Cardiac fibroblast (primary cell): ENCODE measurements at regions not wholly inside any gene's neighbourhood (a gene's known extent, or its start where the extent isn't known, plus 50 kb on each side); places are given as distances from the start of the nearest gene placed in this dataset.

Experiments
- DNase-seq, 2 donors: peaks; one replicate each; pipeline versions ENCODE4 v3.0.0 to v3.0.0-alpha.2; 2010; ENCODE audit warnings: low read depth in 2 of 2
- H3K4me3 ChIP-seq, 2 donors: replicated peaks in 1 of 2; 1 replicate in 1 of 2; 2 replicates in 1 of 2; pipeline ENCODE4 v1.5.1; 2011; ENCODE audit warnings: low read depth in 2 of 2, low read length in 2 of 2, mild to moderate bottlenecking in 2 of 2, moderate library complexity in 1 of 2
- TF ChIP-seq, protein P1 (sequence below): IDR thresholded peaks from one replicate; pipeline ENCODE4 v1.5.1; 2011; ENCODE audit warnings: low read depth, mild to moderate bottlenecking, low read length, inconsistent platforms

DNA sequence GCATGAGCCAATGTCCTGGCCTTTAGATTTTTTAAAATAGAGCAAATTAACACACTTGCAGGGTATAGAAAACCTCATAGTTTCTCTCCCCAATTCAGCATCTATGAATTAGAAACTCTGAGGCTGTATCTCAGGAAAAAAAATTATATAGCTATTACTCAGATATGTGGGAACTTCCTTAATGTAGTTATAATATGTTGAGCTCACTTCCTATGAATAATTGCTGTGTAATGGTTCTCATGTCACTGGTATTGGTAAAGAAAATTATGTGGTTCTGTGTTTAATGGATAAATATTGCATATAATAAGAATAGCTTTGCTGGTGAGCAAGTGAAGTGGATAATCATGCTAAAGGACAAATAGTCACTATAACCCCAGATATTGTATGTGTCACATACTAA lies 2019.8 kb downstream of the NCAM2 start:
- no peak for DNase-seq

DNA sequence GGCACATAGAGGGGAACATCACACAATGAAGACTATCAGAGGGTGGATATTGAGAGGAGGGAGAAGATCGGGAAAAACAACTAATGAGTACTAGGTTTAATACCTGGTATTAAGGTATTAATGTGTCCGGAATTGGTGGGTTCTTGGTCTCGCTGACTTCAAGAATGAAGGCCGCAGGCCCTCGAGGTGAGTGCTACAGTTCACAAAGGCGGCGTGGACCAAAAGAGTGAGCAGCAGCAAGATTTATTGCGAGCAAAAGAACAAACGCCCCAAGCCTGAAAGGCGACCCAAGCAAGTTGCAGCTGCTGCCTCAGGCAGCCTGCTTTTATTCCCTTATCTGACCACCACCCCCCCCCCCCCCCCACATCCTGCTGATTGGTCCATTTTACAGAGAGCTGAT lies 2022.8 kb downstream of the NCAM2 start:
- no peak overlapping the region for H3K4me3 ChIP-seq
- TF ChIP-seq, protein P1, sequence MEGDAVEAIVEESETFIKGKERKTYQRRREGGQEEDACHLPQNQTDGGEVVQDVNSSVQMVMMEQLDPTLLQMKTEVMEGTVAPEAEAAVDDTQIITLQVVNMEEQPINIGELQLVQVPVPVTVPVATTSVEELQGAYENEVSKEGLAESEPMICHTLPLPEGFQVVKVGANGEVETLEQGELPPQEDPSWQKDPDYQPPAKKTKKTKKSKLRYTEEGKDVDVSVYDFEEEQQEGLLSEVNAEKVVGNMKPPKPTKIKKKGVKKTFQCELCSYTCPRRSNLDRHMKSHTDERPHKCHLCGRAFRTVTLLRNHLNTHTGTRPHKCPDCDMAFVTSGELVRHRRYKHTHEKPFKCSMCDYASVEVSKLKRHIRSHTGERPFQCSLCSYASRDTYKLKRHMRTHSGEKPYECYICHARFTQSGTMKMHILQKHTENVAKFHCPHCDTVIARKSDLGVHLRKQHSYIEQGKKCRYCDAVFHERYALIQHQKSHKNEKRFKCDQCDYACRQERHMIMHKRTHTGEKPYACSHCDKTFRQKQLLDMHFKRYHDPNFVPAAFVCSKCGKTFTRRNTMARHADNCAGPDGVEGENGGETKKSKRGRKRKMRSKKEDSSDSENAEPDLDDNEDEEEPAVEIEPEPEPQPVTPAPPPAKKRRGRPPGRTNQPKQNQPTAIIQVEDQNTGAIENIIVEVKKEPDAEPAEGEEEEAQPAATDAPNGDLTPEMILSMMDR: no peak
- DNase-seq: no peak

More for the DNA sequence above, 2019.8 kb downstream of the NCAM2 start:
- TF ChIP-seq, protein P1: no peak
- no peak overlapping the region for H3K4me3 ChIP-seq

GRCh38 chr21:23021481-23021880 lies 2023.3 kb downstream of the NCAM2 start:
- no peak overlapping the region for H3K4me3 ChIP-seq
- no peak for DNase-seq
- TF ChIP-seq, protein P1: no peak

- no peak overlapping the region for H3K4me3 ChIP-seq
- TF ChIP-seq, protein P1: no peak
- DNase-seq: no peak
Observed at GRCh38 chr21:23026878-23027277, 2028.7 kb downstream of the NCAM2 start.

GRCh38 chr21:23039846-23040245 lies 2041.6 kb downstream of the NCAM2 start:
- H3K4me3 ChIP-seq: no peak overlapping the region
- no peak for DNase-seq
- TF ChIP-seq, protein P1: no peak

DNA sequence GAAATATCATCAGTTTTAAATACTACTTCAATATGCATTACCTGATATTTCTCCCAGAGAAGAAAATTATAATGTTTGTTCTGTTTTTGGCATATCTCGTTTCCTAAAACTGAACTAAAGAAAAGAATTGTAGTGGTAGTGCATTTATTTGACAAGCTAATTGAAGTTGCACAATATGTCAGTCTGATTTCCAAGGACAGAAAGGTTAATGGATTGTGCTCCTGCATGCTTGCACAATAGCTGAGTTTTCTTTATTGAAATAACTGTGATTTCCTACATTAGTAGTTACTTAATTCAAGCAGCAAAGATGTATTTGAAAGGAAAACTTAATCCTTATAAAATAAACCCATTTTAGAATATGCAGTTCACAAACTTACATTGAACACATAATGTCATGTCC lies 2047.7 kb downstream of the NCAM2 start:
- H3K4me3 ChIP-seq: no peak overlapping the region
- no peak for DNase-seq
- TF ChIP-seq, protein P1: no peak

GRCh38 chr21:23067672-23068071 lies 2069.5 kb downstream of the NCAM2 start:
- TF ChIP-seq, protein P1: no peak
- no peak overlapping the region for H3K4me3 ChIP-seq
- no peak for DNase-seq
